ENCODE measurements at regions not wholly inside any gene's neighbourhood (a gene's known extent, or its start where the extent isn't known, plus 50 kb on each side); places are given as distances from the start of the nearest gene placed in this dataset.

GRCh38 chr10:2431961-2432360 is 635.4 kb upstream of the PFKP start:
- no peak overlapping the region for H3K27ac ChIP-seq
- no peak for DNase-seq (ENCODE audit: low read depth, low spot score)

GRCh38 chr10:2427412-2427811 is 639.9 kb upstream of the PFKP start:
- no peak overlapping the region for H3K27ac ChIP-seq
- no peak for DNase-seq (ENCODE audit: low read depth, low spot score)

- no peak for DNase-seq (ENCODE audit: low read depth, low spot score)
- no peak overlapping the region for H3K27ac ChIP-seq
Observed at GRCh38 chr10:2425320-2425719, 642.0 kb upstream of the PFKP start.

GRCh38 chr10:2414562-2414961 is 652.8 kb upstream of the PFKP start:
- no peak overlapping the region for H3K27ac ChIP-seq
- DNase-seq (ENCODE audit: low read depth, low spot score), result no peak

GRCh38 chr10:2414039-2414438 is 653.3 kb upstream of the PFKP start:
- H3K27ac ChIP-seq, result no peak overlapping the region
- DNase-seq (ENCODE audit: low read depth, low spot score), result no peak

GRCh38 chr10:2410049-2410448 is 657.3 kb upstream of the PFKP start:
- DNase-seq (ENCODE audit: low read depth, low spot score), result no peak
- no peak overlapping the region for H3K27ac ChIP-seq

- H3K27ac ChIP-seq, result no peak overlapping the region
- no peak for DNase-seq (ENCODE audit: low read depth, low spot score)
Observed at GRCh38 chr10:2401459-2401858, 664.1 kb upstream of the ADARB2 start.

- H3K27ac ChIP-seq, result no peak overlapping the region
- no peak for DNase-seq (ENCODE audit: low read depth, low spot score)
Observed at GRCh38 chr10:2399482-2399881, 662.2 kb upstream of the ADARB2 start.

GRCh38 chr10:2392145-2392812 is 655.0 kb upstream of the ADARB2 start:
- DNase-seq (ENCODE audit: low read depth, low spot score), result no peak

GRCh38 chr10:2387672-2388071 is 650.3 kb upstream of the ADARB2 start:
- no peak overlapping the region for H3K27ac ChIP-seq
- no peak for DNase-seq (ENCODE audit: low read depth, low spot score)

More at GRCh38 chr10:2392145-2392812, 655.0 kb upstream of the ADARB2 start:
- no peak overlapping the region for H3K27ac ChIP-seq

GRCh38 chr10:2387261-2387660 is 649.9 kb upstream of the ADARB2 start:
- DNase-seq (ENCODE audit: low read depth, low spot score), result no peak

GRCh38 chr10:2380218-2380617 is 642.9 kb upstream of the ADARB2 start:
- no peak overlapping the region for H3K27ac ChIP-seq
- DNase-seq (ENCODE audit: low read depth, low spot score), result no peak

More at GRCh38 chr10:2387261-2387660, 649.9 kb upstream of the ADARB2 start:
- no peak overlapping the region for H3K27ac ChIP-seq

- no peak overlapping the region for H3K27ac ChIP-seq
Observed at GRCh38 chr10:2367083-2367482, 629.8 kb upstream of the ADARB2 start.

GRCh38 chr10:2366264-2366931 is 629.1 kb upstream of the ADARB2 start:
- no peak overlapping the region for H3K27ac ChIP-seq
- no peak for DNase-seq (ENCODE audit: low read depth, low spot score)

More at GRCh38 chr10:2367083-2367482, 629.8 kb upstream of the ADARB2 start:
- no peak for DNase-seq (ENCODE audit: low read depth, low spot score)

- H3K27ac ChIP-seq, result no peak overlapping the region
- DNase-seq (ENCODE audit: low read depth, low spot score), result no peak
Observed at GRCh38 chr10:2362331-2362730, 625.0 kb upstream of the ADARB2 start.

- DNase-seq (ENCODE audit: low read depth, low spot score), result no peak
Observed at GRCh38 chr10:2358586-2358985, 621.3 kb upstream of the ADARB2 start.

GRCh38 chr10:2356670-2357069 is 619.3 kb upstream of the ADARB2 start:
- H3K27ac ChIP-seq, result no peak overlapping the region
- no peak for DNase-seq (ENCODE audit: low read depth, low spot score)

More at GRCh38 chr10:2358586-2358985, 621.3 kb upstream of the ADARB2 start:
- H3K27ac ChIP-seq, result no peak overlapping the region

- DNase-seq (ENCODE audit: low read depth, low spot score), result no peak
- H3K27ac ChIP-seq, result no peak overlapping the region
Observed at GRCh38 chr10:2351566-2351965, 614.2 kb upstream of the ADARB2 start.

GRCh38 chr10:2342206-2342605 is 604.9 kb upstream of the ADARB2 start:
- H3K27ac ChIP-seq, result no peak overlapping the region
- DNase-seq (ENCODE audit: low read depth, low spot score), result no peak

- H3K27ac ChIP-seq, result no peak overlapping the region
- DNase-seq (ENCODE audit: low read depth, low spot score), result no peak
Observed at GRCh38 chr10:2340831-2341647, 603.7 kb upstream of the ADARB2 start.

GRCh38 chr10:2335626-2336025 is 598.3 kb upstream of the ADARB2 start:
- DNase-seq (ENCODE audit: low read depth, low spot score), result no peak
- H3K27ac ChIP-seq, result no peak overlapping the region

All from epithelial cell of prostate (primary cell).